ENCODE measurements at regions not wholly inside any gene's neighbourhood (a gene's known extent, or its start where the extent isn't known, plus 50 kb on each side); places are given as distances from the start of the nearest gene placed in this dataset.

GRCh38 chr15:94761574-94761973 is 530.2 kb downstream of the MCTP2 start:
- no peaks in the 10 kb centered on the region for H3K36me3 ChIP-seq (replicated peaks in 1 of 2; ENCODE audit: control insufficient read depth in 1 of 2, insufficient read depth in 2 of 2, low read length in 2 of 2)
- no peaks in the 10 kb centered on the region for H3K4me1 ChIP-seq (ENCODE audit: insufficient read depth, low read length)
- H3K4me3 ChIP-seq (replicated peaks in 1 of 3; ENCODE audit: insufficient read depth in 1 of 3, low read depth in 2 of 3, low read length in 3 of 3): no peak overlapping the region
- peaks cover 27% of the 10 kb centered on the region for H3K9me3 ChIP-seq (ENCODE audit: low read length)
- no peak overlapping the region for H3K9ac ChIP-seq (ENCODE audit: insufficient read depth, low read depth, low read length)
- no TSS peak for BruUV-seq (replicated peaks)
- ATAC-seq: no peak
- H3K79me2 ChIP-seq (ENCODE audit: insufficient read depth, low read length): no peaks in the 10 kb centered on the region
- WGBS (ENCODE audit: low lambda C conversion rate): 8% methylated on average over 1 of the region's 1 CpG
- no peaks in the 10 kb centered on the region for H3K27me3 ChIP-seq (ENCODE audit: control insufficient read depth in 1 of 2, insufficient read depth in 2 of 2, low read length in 2 of 2)
- DNase-seq (ENCODE audit: low spot score): no peak
- in situ Hi-C loops (cut with HindIII; ENCODE audit: extremely low pct_ligation_motif_present, low pct_unique_long_range_greater_than_20kb): no loop called here
- ChIA-PET CTCF (ENCODE audit: low intra/inter-chr PET ratio, low total read pairs) (no interaction called here), POLR2A (no interaction called here)
- H2AFZ ChIP-seq (ENCODE audit: low read length): no peak overlapping the region
- H4K20me1 ChIP-seq (ENCODE audit: insufficient read depth, low read length): no peaks in the 10 kb centered on the region
- FAIRE-seq: no peak
- intact Hi-C loops (cut with micrococcal nuclease; ENCODE audit: unreplicated experiment): no loop called here
- H3K4me2 ChIP-seq (ENCODE audit: low read depth, low read length): no peak overlapping the region
- H3K27ac ChIP-seq (ENCODE audit: extremely low read length, insufficient read depth, low read length): no peak overlapping the region
- TF ChIP-seq CENPBD1 (CRISPR knock-in tag; IDR thresholded peaks at IDR 0.05; ENCODE audit: borderline replicate concordance, low read depth) (no peak), TP53 (CRISPR knock-in tag; conservative IDR thresholded peaks at IDR 0.05) (no peak), CC2D1A (CRISPR knock-in tag; IDR thresholded peaks at IDR 0.05) (no peak), ZNF768 (CRISPR knock-in tag; IDR thresholded peaks at IDR 0.05) (no peak), ZBTB42 (CRISPR knock-in tag; IDR thresholded peaks at IDR 0.05) (no peak), ZNF431 (CRISPR knock-in tag; IDR thresholded peaks at IDR 0.05; ENCODE audit: borderline replicate concordance, low read depth) (no peak), MTF1 (CRISPR knock-in tag; IDR thresholded peaks at IDR 0.05) (no peak), KDM5A (IDR thresholded peaks at IDR 0.05; ENCODE audit: borderline replicate concordance, low read length) (no peak), KDM1A (CRISPR knock-in tag; IDR thresholded peaks at IDR 0.05) (no peak), ZNF605 (CRISPR knock-in tag; IDR thresholded peaks at IDR 0.05) (no peak), TBX3 (IDR thresholded peaks at IDR 0.05; ENCODE audit: borderline replicate concordance) (no peak), HNF1A (IDR thresholded peaks at IDR 0.05; ENCODE audit: low read depth) (no peak), HNF1A (CRISPR knock-in tag; IDR thresholded peaks at IDR 0.05; ENCODE audit: borderline replicate concordance) (no peak)
- TF ChIP-seq, protein P1, sequence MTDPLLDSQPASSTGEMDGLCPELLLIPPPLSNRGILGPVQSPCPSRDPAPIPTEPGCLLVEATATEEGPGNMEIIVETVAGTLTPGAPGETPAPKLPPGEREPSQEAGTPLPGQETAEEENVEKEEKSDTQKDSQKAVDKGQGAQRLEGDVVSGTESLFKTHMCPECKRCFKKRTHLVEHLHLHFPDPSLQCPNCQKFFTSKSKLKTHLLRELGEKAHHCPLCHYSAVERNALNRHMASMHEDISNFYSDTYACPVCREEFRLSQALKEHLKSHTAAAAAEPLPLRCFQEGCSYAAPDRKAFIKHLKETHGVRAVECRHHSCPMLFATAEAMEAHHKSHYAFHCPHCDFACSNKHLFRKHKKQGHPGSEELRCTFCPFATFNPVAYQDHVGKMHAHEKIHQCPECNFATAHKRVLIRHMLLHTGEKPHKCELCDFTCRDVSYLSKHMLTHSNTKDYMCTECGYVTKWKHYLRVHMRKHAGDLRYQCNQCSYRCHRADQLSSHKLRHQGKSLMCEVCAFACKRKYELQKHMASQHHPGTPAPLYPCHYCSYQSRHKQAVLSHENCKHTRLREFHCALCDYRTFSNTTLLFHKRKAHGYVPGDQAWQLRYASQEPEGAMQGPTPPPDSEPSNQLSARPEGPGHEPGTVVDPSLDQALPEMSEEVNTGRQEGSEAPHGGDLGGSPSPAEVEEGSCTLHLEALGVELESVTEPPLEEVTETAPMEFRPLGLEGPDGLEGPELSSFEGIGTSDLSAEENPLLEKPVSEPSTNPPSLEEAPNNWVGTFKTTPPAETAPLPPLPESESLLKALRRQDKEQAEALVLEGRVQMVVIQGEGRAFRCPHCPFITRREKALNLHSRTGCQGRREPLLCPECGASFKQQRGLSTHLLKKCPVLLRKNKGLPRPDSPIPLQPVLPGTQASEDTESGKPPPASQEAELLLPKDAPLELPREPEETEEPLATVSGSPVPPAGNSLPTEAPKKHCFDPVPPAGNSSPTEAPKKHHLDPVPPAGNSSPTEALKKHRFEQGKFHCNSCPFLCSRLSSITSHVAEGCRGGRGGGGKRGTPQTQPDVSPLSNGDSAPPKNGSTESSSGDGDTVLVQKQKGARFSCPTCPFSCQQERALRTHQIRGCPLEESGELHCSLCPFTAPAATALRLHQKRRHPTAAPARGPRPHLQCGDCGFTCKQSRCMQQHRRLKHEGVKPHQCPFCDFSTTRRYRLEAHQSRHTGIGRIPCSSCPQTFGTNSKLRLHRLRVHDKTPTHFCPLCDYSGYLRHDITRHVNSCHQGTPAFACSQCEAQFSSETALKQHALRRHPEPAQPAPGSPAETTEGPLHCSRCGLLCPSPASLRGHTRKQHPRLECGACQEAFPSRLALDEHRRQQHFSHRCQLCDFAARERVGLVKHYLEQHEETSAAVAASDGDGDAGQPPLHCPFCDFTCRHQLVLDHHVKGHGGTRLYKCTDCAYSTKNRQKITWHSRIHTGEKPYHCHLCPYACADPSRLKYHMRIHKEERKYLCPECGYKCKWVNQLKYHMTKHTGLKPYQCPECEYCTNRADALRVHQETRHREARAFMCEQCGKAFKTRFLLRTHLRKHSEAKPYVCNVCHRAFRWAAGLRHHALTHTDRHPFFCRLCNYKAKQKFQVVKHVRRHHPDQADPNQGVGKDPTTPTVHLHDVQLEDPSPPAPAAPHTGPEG (CRISPR knock-in tag; IDR thresholded peaks at IDR 0.05): no peak
- TF ChIP-seq, protein P2, sequence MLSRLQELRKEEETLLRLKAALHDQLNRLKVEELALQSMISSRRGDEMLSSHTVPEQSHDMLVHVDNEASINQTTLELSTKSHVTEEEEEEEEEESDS (CRISPR knock-in tag; IDR thresholded peaks at IDR 0.05; ENCODE audit: borderline replicate concordance): no peak
